Hypothalamus (tissue), 51 donors: ENCODE measurements at regions not wholly inside any gene's neighbourhood (a gene's known extent, or its start where the extent isn't known, plus 50 kb on each side); places are given as distances from the start of the nearest gene placed in this dataset.
A peak's percentile ranks its signal among the peaks of the same experiment; 100 is the strongest.

Experiments used
- DNase-seq, 51 donors: peaks; one replicate each; lab custom pipeline; 2025; lab: John Stamatoyannopoulos, UW

DNA sequence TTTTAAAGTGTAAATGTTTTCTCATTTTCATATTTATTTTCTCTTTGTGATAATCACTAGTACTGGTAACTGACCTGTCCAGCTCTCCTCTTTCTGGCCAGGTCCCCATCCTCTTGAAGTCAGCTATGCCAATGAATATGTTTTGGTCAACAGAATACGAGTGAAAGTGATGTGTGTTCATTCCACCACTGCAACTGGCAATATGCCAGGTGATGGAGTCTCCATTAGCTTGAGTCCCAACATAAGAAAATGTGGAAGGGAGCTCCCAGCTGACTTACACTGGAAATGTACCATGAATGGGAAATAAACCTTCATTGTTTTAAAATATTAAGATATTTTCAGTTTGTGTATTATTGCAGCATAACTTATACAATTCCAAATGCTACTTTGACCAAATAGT, 75.8 kb downstream of the CCDC34 start:
- DNase-seq = no peak

DNA sequence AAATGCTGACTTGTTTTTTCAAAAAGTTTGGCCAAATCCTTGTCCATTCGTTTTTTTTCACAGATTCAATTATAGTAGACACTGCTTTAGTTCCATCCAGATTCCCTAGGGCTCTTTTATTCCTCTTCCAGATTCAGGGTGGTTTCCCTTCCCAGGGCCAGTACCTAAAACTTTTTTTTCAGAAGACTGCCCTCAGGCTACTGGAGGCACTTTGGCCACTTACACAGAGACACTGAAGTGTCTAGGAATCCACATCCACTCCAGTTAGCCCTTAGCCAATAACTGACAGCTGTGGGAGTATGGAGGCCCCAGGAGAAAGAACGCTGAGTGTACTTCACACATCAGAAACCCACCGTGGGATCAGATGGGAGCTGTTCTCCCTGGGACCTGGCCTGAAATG, 77.3 kb downstream of the CCDC34 start:
- no peak for DNase-seq

DNA sequence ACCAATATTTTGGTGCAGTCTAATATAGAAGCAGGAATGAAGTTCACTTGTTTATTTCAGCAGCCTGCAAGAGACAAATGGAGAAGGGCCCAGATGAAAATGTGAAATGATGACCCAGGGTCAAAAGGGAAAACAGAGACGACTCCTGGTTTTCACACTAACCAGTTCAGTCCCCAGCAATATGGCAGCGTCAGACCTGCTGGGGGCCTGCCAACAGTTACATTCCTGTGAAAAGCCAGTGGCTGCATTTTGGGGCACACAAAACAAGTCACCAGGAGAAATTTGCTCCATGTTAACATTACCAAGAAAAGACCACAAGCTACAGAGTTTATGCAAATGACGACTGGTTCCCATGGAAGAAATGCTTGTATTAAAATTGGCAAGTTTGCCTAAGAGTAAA, 80.2 kb downstream of the CCDC34 start:
- DNase-seq = no peak

DNA sequence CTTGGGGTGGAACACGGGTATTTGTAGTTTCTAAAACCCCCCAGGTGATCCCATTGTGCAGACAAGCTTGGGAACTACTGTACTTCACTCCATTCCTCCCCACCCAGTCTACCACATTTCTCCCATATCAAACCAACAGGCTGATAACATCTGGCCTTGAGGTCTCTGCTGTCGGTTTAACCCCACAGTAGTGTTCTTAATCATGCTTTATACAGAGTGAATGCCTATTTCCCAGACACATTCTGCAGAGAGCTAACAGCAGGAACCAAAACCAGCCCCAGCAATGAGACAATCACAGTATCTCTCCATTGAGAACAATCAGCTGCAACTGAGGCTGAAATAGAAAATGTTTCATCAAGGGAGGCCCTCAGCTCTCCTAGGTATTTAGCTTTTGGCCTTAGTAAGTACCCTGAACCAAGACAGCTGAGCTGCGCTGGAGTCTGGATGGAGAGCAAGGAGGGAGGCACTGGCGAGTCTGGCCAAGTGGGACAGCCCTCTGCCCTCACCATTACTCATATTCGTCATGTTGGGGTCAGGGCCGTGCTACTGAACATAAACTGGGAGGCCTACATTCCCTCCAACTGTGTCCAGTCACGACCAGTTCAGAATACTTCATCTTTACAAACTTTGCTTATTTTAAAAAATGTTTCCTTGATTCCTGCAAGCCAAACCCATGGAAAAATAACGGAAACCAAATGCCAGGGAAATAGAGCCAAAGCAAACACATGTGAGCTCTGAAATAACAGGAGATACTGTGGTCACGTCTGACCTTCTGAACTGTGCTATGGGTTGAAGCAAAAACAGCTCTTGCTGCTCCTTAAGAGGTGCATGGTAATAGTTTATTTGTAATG, 81.0 kb downstream of the CCDC34 start:
- DNase-seq = no peak

DNA sequence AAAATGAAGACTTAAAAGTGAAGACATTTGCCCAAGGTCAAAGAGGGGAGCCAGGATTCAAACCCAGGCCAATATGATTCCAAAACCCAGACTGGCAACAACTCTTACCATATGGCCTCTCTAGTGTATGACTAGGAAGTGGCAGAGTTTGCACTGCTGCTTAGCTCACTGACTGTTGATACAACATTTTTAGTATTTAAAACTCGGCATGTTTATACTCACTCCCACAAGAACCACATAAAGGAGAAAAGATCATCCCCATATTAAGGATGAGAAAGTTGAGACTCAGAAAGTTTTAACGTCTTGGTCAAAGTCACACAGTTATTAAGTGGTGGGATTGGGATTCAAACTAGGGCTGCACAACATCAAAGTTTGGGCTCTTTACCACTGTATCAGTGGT, 81.7 kb downstream of the CCDC34 start:
- DNase-seq = no peak

DNA sequence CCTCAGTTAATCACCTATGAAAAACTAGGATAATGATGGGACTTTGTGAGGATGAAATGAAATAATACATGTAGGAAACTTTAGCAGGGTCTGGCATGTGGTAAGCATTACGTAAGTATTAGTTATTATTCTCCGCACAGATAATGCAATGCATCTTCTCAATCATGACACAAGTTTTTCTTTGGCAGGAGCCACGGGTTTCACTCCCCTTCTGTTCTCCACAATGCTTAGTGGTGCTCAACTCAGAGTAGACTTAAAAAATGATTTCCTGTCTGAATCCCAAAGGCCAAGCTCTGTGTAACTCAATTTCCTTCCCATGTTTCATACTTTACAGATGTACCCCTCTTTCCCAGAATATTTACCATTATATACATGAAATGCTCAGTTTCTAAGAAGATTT, 82.9 kb downstream of the CCDC34 start:
- no peak for DNase-seq

DNA sequence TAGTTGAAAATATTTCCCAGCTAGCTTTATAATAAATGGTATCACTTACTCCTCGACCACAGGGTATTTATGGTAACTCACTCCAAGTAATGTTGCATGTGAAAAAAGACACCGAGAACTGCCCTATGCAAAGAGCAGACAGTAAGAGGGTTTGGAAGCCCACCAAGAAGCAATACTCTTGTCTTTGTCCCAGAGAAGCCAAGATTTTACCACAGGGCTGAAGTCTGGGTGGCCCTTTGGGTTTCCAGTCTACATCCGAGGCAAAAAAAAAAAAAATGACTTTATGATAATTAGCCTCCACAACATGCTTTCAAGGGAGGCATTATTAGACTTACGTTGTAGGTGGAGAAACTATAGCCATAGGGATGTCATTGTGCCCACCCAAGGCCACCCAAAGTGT, 83.6 kb downstream of the CCDC34 start:
- no peak for DNase-seq

DNA sequence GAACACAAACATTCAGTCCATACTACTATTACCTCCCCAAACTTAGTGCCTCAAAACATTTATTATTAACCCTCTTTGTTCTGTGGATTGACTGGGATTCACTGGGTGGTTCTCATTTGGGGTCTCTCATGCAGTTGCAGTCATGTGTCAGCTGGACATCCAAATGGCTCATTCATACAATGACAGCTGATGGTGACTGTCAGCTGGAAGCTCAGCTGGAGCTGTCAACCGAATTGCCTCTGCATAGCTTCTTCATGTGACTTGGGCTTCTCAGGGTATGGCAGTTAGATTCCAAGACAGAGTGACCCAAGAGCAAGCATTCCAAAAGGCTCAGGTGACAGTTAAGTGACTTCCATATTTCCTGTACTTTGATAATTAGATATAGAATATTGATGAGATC, 85.2 kb downstream of the CCDC34 start:
- DNase-seq = no peak

DNA sequence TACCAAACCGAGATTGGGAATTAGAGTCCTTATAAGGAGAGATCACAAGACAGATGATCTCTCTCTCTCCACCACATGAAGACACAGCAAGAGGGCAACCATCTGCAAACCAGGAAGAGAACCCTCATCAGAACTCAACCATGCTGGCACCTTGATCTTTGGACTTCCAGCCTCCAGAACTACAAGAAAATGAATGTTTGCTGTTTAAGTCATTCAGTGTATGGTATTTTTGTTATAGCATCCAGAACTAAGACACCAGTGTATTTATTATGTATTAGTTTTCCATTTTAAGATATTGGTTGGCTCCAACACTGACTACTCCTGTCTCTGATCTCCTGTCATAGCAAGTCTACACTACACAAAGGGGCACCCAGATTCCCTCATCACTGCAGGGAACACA, 86.9 kb downstream of the CCDC34 start:
- no peak for DNase-seq

DNA sequence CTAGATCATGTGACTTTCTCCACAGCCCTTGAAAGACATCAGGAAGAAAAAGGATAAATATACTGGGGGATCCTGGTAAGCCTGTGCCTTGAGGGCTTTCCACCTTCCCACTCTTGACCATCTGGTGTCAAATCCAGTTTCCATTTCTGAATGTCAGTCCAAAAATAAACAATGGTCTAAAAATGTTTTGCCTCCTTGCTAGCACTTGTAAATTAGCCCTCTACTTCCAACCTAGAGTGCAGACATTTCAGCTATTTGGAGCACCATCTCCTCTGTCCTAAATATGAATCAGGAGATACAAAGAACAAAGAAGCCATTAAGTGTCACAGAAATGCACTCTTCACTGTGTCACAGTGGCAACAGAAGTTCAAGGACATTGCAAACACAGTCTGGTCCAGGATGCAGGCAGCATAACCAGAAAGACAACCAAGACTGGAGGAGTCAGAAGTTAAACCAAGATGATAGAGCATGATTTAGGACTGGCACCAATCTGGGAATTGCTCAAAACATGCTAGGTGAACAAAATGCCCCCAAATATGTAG, 88.1 kb downstream of the CCDC34 start:
- no peak for DNase-seq

DNA sequence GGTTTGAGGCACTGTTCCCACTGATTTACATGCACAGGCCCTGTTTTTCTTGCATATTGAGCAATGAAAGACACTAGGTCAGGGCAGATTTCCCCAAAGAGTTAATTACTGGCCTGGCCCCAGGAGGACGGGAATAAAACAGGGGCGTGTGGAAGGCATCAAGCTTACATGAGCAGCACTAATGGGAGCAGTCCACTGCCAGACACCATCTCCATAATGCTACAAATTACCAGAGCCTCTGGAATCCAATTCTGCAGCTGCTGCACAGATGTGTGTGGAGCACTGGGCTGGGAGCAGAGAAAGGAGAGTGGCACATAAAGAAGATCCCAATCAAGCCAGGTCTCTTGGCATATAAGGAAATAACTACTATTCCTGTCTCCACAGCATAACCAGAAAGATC, 96.9 kb downstream of the CCDC34 start:
- no peak for DNase-seq

DNA sequence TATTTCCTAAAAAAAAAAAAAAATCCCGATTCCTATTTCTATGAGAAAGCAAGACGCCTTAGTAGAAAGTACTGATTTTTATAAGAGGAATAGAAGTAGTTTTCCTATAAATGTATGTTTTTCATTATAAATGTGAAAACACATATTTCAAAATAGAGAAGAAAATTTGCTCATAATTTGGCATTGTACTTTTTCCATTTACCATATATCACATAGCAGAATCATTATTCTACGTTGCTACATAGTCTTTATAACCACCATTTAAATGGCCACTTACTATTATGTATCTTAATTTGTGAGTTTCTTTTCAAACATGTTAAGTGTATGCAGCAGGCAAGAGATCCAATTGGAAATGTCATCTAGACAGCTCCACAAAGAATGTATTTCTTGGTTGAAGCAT, 99.0 kb downstream of the CCDC34 start:
- no peak for DNase-seq

DNA sequence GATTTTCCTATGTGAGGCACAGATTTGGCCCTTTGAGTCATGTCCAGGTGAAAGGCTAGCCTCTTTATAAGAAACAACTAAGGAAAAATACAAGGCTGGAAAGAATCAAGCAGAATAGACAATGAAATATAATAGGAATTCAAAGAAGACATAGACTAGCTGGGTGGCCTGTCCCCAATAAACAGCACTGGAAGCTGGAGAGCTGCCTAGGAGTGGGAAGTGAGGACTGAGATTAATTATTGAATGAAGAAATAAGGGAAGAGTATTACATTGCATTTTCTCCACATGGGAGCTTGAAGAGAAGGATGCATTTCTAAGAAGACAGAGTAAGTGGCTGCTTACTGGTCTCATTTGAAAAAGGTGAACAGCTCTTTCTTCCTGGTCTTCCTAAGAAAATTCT, 100.0 kb downstream of the CCDC34 start:
- no peak for DNase-seq

DNA sequence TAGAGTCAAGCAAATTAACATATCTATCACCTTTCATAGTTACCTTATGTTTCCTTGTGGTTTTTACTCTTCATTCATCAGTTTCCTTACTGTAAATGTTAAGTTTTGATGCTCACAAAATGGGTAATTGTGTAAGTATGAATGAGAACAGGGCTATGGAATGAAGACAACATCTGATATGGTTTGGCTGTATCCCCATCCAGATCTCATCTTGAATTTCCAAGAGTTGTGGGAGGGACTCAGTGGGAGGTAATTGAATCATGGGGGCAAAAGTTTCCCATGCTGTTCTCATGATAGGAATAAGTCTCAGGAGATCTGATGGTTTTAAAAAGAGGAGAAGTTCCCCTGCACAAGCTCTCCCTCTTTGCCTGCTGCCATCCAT, 107.6 kb downstream of the CCDC34 start:
- DNase-seq = no peak

DNA sequence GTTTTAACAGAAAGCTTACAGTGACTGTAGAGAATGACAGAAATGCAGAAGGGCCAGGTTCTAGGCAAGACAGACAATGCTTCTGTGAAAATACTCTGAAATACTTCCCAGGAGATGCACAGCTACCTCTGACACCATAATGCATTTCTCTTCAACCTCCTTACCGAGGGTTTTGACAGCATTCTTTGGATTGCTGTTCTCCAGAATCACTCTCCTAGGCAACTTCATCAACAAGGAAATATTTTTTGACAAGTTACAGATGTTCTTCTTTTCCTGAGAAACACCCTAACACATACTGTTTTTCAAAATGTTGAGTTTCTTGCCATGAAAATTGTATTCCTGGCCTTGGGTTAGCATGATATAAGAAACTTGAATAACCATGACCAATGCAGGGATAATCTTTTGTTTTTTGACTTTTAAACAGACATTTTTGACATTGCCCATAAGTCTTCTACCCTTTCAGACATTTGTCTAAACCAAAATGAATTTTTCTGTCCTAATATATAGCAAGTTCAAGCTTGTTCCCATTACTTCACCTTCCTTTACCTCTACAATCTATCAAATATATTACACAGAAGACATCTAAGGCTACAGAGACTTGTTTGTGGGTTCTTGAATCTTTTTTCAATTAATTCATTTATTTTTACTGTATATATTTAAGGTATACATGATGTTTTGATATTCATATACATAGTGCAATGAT, 108.1 kb downstream of the CCDC34 start:
- no peak for DNase-seq

DNA sequence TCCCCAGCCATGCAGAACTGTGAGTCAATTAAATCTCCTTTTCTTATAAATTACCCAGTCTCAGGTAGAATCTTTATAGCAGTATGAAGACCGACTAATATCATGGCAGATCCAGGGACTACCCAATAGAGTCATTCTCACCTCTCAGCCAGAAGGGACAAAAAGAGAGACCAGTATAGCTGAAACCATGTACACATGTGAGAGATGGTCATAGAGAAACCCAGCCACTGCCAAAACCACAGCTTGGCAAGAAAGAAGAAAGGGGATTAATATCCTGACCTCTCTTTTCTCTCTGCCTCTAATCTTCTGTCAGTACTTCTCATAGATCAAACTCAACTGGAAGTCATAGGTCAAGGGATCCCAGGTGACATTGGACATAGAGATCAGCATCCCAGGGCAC, 109.8 kb downstream of the CCDC34 start:
- no peak for DNase-seq

DNA sequence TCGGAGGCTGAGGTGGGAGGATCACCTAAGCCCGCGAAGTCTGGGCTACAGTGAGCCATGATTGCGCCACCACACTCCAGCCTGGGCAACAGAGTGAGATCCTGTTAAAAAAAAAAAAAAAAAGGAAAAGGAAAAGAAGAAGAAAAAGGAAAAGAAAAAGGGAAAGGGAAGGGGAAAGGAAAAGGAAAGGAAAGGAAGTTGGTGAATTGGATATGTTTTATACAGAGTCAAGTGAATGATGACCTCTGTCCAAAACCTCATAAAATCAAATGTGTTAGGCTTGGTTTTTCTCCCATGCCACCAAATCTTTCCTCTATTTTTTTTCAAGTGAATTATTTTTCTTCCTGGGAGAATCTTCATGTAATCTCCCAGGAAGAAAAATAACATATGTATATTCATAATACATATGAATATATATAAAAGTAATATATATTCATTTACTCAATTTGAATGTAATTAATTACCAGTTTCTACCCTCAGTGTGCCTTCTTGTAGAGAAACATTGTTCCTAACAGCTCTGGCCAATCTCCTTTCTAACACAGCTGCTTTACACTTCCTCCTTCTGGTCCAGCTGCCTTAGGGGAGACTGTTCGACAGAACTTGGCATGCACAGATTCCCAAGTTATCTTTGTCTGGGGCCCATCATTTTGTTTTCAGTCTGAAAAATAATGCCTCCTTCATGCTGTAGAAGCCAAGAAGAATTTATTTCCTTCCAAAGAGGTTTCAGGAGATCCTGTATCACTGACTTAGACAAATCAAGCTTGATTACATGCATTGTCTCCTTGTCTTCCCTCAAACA, 111.9 kb downstream of the CCDC34 start:
- no peak for DNase-seq

DNA sequence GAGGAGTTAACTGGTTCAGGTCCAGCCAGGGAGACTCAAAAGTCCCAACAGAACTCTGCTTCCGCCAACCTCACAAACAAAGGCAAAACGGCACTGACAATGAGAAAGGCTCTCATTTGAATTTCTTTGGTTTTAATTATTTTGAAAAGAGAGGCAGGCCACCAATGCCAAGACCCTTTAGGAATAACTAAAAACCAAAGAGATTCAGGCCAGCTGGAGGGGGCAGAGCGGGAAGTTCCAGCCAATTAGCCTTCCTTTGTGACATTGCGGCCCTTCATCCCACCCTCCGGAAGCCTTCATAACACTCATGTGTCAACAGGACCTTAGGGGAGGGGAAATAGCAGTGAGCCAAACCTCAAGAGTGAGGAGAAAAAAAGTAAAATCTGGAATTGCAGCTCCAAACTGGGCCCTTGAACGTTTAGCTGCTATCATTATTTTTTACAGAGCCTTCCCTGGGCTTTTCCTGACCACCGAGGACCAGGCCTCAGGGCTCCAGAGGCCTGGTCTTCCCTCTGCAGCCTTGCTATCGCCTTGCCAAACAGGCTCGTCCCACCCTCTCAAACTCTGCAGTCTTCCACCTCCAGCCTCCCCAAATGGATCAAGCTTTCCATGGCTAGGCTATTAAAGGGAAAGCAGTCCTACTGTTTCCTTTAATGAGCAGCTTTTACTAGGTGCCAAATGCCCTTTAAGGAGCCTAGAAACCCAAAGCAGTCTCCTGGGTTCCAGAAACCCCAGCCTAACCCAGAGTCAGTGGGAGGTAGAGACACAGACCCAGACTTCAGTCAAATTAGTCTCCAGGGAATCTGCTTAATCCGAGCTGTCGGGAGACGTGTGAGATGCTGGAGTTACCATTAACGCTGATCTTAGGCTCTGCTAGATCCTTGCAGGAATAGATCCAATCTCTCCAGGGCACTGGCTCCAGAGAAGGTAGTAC, 114.2 kb downstream of the CCDC34 start:
- DNase-seq = peak in 16 of 51 donors; percentile 2 to 59 (median 21)

DNA sequence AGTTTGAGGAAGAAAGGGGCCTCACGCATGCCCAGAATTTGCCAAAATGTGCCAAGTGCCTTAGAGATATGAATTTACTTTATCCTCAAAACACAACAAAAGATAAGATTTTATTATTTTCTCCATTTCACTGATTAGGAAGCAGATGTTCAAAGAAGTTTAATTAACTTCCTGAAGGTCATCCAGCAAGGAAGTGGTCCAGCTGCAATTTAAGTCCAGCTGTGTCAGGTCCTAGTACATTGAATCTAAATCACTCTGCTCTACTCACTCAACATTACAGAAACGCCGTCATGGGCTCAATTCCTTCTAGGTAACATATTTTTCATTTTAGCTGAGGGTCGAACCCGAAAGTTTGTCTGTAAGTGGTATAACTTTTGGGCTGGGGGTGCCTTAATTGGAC, 115.4 kb downstream of the CCDC34 start:
- DNase-seq = no peak

DNA sequence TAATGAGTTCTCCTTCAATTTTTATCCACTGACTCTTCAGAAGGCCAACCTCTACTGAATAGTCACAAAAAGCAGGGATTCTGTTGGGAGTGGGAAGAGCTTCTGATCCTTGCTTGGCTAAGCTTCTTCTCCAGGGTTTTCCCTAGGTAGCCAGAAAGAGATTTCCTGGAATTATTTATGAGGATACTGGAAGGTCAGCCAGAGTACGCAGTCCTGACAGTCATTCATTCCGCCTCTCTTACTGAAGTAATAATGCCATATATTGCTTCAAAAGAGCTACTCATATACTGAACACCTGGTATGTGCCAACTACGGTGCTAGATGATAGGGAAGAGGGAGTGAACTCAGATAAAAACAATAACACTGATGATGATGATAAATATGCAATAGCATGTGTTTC, 116.1 kb downstream of the CCDC34 start:
- DNase-seq = no peak
